ENCODE measurements at regions not wholly inside any gene's neighbourhood (a gene's known extent, or its start where the extent isn't known, plus 50 kb on each side); places are given as distances from the start of the nearest gene placed in this dataset.
A peak's percentile ranks its signal among the peaks of the same experiment; 100 is the strongest.
"Not testable (repeated sequence)": the region's sequence is repeated elsewhere in the genome, so short reads cannot be mapped to it uniquely, and the experiment has no call there.

DNA sequence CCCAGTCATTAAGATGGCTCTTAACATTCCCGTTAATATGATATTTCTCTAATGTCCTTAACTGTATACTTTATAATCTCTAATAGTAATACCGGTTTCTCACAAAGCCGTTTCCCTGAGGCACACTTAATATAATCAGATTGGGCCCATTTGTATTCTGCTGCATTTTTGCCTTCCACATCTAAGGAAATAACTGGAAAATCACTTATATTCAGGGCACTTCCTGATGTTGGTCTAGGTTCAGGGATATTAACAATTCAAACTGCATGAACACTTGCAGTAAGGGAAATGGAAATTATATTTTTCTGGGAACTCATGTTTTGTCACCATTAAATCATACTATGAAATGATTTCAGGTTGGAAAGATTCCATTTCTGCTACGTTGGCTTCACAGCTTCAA is 119.8 kb downstream of the TPR start:
- H3K9me3 ChIP-seq, result no peaks in the 10 kb centered on the region
- H3K4me3 ChIP-seq, result no peak overlapping the region
- H3K4me1 ChIP-seq, result no peaks in the 10 kb centered on the region
- H3K36me3 ChIP-seq, result no peaks in the 10 kb centered on the region
- H3K27me3 ChIP-seq, result no peaks in the 10 kb centered on the region
- DNase-seq (ENCODE audit: low spot score), result no peak
- no peak overlapping the region for H3K27ac ChIP-seq
- TF ChIP-seq, protein P1, sequence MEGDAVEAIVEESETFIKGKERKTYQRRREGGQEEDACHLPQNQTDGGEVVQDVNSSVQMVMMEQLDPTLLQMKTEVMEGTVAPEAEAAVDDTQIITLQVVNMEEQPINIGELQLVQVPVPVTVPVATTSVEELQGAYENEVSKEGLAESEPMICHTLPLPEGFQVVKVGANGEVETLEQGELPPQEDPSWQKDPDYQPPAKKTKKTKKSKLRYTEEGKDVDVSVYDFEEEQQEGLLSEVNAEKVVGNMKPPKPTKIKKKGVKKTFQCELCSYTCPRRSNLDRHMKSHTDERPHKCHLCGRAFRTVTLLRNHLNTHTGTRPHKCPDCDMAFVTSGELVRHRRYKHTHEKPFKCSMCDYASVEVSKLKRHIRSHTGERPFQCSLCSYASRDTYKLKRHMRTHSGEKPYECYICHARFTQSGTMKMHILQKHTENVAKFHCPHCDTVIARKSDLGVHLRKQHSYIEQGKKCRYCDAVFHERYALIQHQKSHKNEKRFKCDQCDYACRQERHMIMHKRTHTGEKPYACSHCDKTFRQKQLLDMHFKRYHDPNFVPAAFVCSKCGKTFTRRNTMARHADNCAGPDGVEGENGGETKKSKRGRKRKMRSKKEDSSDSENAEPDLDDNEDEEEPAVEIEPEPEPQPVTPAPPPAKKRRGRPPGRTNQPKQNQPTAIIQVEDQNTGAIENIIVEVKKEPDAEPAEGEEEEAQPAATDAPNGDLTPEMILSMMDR (IDR thresholded peaks at IDR 0.05), result no peak

DNA sequence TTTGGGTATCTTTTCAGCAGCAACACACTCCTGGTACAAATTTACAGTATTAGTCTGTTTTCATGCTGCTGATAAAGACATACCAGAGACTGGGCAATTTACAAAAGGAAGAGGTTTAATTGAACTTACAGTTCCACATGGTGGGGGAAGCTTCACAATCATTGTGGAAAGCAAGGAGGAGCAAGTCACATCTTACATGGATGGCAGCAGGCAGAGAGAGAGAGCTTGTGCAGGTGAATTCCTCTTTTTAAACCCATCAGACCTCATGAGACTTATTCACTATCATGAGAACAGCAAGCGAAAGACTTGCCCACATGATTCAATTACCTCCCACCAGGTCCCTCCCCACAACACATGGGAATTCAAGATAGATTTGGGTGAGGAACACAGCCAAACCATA is 124.5 kb downstream of the TPR start:
- no peaks in the 10 kb centered on the region for H3K36me3 ChIP-seq
- H3K4me3 ChIP-seq, result no peak overlapping the region
- no peaks in the 10 kb centered on the region for H3K4me1 ChIP-seq
- no peaks in the 10 kb centered on the region for H3K27me3 ChIP-seq
- DNase-seq (ENCODE audit: low spot score), result no peak
- TF ChIP-seq, protein P1 (IDR thresholded peaks at IDR 0.05), result no peak
- H3K27ac ChIP-seq, result no peak overlapping the region
- no peaks in the 10 kb centered on the region for H3K9me3 ChIP-seq

DNA sequence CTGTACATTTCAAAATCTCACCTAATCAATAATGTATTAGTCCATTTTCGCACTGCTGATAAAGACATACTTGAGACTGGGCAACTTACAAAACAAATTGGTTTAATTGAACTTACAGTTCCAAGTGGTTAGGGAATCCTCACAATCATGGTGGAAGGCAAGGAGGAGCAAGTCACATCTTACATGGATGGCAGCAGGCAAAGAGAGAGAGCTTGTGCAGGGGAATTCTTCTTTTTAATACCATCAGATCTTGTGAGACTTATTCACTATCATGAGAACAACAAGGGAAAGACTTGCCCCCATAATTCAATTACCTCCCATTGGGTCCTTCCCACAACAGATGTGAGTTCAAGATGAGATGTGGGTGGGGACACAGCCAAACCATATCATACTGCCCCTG is 126.4 kb downstream of the TPR start:
- not testable (repeated sequence) for H3K27ac ChIP-seq; H3K9me3 ChIP-seq; H3K4me1 ChIP-seq; H3K36me3 ChIP-seq; H3K27me3 ChIP-seq; DNase-seq (ENCODE audit: low spot score); H3K4me3 ChIP-seq

DNA sequence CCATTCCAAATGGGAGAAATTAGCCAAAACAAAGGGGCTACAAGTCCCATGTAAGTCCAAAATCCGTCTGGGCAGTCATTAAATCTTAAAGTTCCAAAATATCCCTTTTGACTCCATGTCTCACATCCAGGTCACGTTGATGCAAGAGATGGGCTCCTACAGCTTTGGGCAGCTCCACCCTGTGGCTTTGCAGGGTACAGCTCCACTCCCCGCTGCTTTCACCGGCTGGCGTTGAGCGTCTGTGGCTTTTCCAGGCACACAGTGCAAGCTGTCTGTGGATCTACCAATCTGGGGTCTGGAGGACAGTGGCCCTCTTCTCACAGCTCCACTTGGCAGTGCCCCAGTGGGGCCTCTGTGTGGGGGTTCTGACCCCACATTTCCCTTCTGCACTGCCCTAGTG is 130.2 kb downstream of the TPR start:
- no peak overlapping the region for H3K27ac ChIP-seq
- H3K4me1 ChIP-seq, result no peaks in the 10 kb centered on the region
- TF ChIP-seq, protein P1 (IDR thresholded peaks at IDR 0.05), result peak in 1 of 2 donors; percentile 23
- no peaks in the 10 kb centered on the region for H3K36me3 ChIP-seq
- no peak overlapping the region for H3K4me3 ChIP-seq
- H3K9me3 ChIP-seq, result no peaks in the 10 kb centered on the region
- no peaks in the 10 kb centered on the region for H3K27me3 ChIP-seq
- no peak for DNase-seq (ENCODE audit: low spot score)
